GM18508 (cell line): ENCODE measurements at regions not wholly inside any gene's neighbourhood (a gene's known extent, or its start where the extent isn't known, plus 50 kb on each side); places are given as distances from the start of the nearest gene placed in this dataset.

Source experiments
- ATAC-seq: cut with Tn5 transposase; IDR thresholded peaks from one replicate; pipeline ENCODE4 v1.9.1; 2021; ENCODE audit warnings: moderate number of reproducible peaks; ENCODE audit not compliant: insufficient read depth, unreplicated experiment

GRCh38 chr6:106886081-106886843, 88.3 kb downstream of the CD24 start:
- ATAC-seq: no peak

DNA sequence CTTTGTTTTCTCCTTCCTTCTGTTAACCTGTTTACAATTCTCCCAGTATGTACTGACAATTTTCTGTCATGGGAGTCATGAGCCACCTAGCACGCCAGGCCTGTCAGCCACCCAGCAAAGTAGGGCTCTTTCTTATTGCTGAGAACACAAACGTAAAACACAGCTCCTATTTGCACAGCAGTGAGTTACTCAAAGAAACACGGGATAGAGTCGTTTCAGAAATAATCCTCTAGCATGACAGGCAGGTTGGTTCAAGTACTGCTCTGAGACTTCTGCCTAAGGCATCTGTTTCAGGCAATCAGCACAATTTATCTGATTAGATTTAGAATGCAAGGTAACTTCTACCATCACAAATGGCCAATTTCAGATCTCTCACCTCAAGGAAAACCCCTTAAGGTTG, 88.8 kb downstream of the CD24 start:
- ATAC-seq: no peak

DNA sequence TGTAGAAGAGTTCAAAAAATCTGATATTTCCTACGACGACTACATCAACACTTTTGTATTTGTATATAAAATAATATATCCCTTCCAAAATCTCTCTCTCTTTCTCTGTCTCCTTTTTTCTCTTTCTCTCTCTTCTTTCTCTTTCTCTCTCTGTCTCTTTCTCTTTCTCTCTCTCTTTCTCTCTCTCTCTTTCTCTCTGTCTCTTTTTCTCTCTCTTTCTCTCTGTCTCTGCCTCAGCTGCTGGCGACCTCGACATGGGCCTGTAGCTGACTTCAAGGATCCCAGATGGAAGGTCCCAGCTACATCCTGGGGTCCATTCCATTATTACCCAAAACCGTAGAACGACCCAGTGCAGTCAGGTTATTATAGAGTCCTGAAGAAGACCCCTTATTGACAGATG, 90.0 kb downstream of the CD24 start:
- ATAC-seq: no peak

GRCh38 chr6:106883808-106884262, 90.7 kb downstream of the CD24 start:
- no peak for ATAC-seq

DNA sequence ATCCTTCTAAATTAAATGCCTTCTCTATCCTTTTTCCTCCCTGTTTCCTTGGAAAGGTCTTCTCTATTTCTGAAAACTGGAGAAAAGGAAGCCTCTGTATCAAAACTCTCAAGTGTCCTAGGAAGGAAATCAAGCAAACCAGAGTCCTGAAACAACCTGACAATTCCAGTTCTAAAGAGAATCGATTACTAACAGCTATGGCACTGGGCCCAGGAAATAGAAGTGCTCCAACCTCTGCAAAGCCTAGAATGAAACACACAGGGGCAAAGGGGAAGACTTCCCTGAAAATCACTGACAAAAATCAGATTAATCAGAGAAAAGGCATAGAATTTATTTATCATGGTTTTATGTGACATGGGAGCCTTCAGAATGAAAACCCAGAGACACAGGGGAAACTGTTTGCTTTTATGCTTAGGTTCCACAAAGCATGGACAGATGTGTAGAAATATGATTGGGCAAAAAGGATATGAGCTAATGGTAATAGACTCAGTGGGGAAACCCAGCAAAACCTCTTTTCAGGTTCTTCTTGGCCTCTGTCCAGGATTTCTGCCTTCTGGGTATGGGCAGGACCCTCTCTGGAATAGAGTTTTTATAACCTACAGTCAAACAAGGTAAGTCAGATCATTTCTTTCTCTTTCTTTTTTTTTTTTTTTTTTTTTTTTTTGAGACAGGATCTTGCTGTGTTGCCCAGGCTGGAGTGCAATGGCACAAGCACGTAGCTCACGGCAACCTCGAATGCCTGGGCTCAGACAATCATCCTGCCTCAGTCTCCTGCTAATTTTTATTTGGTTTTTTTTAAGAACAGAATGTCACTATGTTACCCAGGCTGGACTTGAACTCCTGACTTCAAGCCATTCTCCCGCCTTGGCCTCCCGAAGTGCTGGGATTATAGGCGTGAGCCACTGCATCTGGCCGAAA, 91.7 kb downstream of the CD24 start:
- ATAC-seq: no peak

DNA sequence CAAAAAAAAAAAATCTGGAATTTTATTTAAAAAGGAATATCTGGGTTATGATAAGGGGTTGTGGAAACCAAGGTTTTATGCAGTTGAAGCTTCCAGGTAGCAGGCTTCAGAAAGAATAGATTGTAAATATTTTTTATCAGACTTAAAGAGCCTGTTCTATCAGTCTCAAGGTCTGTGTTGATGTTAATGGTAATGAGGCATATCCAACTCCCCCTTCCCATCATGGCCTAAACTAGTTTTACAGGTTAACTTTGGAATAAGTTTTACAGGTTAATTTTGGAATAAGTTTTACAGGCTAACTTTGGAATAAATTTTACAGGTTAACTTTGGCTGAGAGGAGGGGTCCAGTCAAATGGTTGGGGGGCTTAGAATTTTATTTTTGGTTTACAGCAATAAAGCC, 92.4 kb downstream of the CD24 start:
- no peak for ATAC-seq

DNA sequence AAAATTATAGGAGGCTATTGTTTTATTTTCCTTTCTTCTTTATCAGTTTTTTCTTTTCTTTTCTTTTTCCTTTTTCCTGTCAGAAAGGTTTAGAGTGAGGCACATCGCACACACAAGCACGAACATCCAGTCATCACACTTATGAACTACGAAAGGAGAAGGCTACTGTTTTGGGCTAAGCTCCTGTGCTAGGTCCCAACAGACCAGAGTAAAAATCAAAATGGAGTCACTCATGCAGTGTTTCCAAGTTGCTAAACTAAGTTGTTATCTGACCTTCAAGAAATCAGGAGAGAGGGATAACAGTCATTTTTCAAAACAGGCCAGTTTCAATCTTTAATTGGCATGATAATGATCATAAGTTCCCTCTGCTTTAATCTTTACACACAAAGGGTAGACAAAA, 93.6 kb downstream of the CD24 start:
- ATAC-seq: no peak

GRCh38 chr6:106875782-106876321, 98.7 kb downstream of the CD24 start:
- no peak for ATAC-seq

DNA sequence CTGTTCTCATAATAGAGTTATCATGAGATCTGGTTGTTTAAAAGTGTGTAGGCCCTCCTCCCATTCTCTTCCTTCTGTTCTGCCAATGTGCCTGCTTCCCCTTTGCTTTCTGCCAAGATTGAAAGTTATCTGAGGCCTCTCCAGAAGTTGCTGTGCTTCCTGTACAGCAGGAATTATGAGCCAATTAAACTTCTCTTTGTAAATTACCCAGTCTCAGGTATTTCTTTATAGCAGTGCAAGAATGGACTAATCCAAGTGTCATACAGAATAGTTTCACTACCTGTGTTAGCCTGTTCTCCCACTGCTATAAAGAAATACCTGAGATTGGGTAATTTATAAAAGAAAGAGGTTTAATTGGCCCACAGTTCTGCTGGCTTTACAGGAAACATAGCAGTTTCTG, 100.0 kb downstream of the CD24 start:
- no peak for ATAC-seq

DNA sequence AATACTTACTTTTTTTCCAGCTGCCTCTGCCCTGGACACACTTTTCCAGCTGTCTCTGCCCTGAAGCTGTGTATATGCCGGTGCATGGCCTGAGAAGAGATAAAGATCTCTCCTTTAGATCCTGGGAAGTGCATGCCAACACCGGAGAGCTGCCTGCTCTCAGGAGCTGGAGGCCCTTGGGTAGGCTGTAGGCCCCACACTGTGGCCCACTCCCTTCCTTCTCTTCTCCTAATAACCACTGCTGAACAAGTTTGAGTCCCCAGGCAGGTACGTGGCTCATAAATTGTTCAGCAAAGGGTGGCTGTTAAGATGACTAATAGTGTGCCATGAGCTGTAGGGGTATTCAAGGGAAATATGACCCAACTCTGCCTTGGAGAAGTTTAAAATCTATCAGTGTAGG, 102.5 kb downstream of the CD24 start:
- ATAC-seq: no peak

GRCh38 chr6:106870824-106871717, 103.5 kb downstream of the CD24 start:
- ATAC-seq: no peak

- no peak for ATAC-seq
Measured at GRCh38 chr6:106870069-106870468, 104.5 kb downstream of the CD24 start.

GRCh38 chr6:106869203-106869602, 105.3 kb downstream of the CD24 start:
- no peak for ATAC-seq

DNA sequence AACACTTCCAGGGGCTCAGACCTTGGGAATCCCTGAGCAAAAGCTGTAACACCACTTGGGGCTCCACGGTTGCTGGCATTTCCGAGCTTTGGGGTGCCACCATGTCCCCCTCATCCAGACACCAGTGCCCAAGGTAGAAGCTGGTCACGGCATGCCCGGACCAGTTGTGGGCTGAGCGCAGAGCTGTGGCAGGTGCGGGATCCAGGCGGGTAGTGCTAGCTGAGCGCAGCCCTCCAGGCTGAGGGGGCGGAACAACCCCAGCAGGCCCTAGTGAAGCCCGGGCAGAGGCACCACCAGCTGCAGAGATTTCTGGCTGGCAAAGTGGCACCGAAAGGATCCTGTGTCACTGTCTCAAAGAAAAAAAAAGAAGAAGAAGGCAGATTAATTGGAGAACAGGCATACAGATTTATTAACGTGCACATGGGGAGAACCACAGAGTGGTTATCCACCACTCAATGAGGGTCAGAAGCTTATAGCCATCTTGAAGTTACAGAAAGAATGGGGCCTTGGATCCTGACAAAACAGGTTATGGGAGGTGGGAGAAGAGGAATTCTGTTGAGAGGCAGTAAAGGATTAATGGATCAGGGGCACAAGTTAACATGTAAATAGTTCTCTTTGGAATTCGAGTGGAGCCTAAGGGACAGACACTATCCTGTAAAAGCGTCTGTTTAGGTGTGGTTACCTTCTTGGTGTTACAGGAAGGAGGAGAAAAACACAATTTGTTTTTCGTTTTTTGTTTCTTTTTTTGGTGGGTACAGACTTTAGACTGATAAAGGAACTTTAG, 107.5 kb downstream of the CD24 start:
- no peak for ATAC-seq

GRCh38 chr6:106862858-106863257, 111.7 kb downstream of the CD24 start:
- ATAC-seq: no peak

DNA sequence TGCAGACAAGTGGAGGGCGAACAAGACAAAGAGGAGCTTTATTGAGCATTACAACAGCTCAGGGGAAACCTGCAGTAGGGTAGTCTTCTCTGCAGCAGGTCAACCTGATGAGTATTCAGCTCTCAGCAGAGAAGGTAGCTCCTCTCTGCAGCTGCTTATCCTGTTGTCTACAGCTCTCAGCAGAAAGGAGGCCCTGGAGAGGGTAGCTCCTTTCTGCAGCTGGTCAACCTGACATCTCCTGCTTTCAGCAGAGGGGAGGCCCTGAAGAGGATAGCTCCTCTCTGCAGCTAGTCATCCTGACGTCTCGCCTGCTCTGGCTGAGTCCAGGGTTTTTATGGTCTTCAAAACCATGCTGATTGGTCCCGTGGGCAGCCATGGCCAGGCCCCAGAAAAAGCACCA, 113.6 kb downstream of the CD24 start:
- ATAC-seq: no peak

DNA sequence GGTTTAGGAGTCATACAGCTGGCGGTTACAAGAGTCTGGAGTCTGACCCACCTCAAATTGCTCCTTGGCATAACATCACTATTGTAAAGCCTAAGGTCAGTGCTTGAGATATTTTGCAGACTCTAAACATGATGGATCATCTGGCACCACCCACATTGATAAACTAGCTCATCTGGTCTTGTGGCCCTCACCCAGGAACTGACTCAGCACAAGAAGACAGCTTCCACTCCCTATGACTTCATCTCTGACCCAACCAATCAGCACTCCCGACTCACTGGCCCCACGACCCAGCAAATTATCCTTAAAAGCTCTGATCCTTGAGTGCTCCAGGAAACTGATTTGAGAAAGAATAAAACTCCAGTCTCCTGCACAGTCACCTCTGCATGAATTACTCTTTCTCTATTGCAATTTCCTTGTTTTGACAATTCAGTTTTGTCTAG, 115.9 kb downstream of the CD24 start:
- no peak for ATAC-seq

- ATAC-seq: no peak
Measured at GRCh38 chr6:106857771-106858652, 116.5 kb downstream of the CD24 start.
